ENCODE measurements at regions not wholly inside any gene's neighbourhood (a gene's known extent, or its start where the extent isn't known, plus 50 kb on each side); places are given as distances from the start of the nearest gene placed in this dataset.

DNA sequence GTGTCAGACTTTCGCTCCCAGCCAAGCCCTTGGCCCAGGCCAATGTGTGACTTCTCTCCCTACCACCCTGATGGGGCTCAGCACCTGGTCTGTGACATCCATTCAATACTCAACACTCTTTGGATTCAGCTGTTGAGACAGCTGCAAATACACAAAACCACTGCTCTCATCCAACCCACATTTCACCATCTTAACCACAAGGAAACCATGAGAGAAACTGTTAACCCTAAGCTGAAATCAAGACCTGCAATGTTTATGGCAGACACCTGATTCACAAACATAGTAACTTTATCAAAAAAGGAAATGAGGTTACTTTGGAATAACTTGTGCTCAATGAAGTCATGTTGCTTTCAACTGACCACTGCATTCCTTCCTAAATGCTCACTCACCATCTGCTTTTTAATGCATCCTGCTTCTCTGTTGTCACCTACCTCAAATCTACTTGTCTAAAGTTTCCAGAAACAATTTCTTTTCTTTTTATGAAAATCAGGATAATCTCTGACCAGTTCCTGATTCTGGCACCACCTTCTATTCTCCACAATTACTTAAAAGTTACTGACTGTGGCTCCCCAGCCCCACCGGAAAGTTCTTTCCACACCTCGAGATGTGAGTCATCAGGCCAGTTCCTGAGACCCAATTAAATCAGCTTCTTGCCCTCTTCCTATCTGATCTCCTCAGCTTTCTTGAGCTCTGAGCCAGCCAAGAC is 88.2 kb downstream of the NOG start:
- no peaks in the 10 kb centered on the region for H3K9me3 ChIP-seq
- H3K27ac ChIP-seq: no peak overlapping the region
- peaks cover 0 to 32% of the 10 kb centered on the region in 2 donors for H3K27me3 ChIP-seq
- no peak for DNase-seq (ENCODE audit: low spot score in 2 of 2)
- H3K4me1 ChIP-seq: peaks cover 0 to 11% (median 2%) of the 10 kb centered on the region in 4 donors
- WGBS, 2 donors: 72 to 73% methylated on average over 3 of the region's 3 CpGs
- no peak overlapping the region for H3K4me3 ChIP-seq
- TF ChIP-seq EP300 (IDR thresholded peaks at IDR 0.05): no peak
- TF ChIP-seq, protein P1, sequence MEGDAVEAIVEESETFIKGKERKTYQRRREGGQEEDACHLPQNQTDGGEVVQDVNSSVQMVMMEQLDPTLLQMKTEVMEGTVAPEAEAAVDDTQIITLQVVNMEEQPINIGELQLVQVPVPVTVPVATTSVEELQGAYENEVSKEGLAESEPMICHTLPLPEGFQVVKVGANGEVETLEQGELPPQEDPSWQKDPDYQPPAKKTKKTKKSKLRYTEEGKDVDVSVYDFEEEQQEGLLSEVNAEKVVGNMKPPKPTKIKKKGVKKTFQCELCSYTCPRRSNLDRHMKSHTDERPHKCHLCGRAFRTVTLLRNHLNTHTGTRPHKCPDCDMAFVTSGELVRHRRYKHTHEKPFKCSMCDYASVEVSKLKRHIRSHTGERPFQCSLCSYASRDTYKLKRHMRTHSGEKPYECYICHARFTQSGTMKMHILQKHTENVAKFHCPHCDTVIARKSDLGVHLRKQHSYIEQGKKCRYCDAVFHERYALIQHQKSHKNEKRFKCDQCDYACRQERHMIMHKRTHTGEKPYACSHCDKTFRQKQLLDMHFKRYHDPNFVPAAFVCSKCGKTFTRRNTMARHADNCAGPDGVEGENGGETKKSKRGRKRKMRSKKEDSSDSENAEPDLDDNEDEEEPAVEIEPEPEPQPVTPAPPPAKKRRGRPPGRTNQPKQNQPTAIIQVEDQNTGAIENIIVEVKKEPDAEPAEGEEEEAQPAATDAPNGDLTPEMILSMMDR (IDR thresholded peaks at IDR 0.05): no peak
- no peak for TF ChIP-seq POLR2A (IDR thresholded peaks at IDR 0.05)
- H3K36me3 ChIP-seq: no peaks in the 10 kb centered on the region

DNA sequence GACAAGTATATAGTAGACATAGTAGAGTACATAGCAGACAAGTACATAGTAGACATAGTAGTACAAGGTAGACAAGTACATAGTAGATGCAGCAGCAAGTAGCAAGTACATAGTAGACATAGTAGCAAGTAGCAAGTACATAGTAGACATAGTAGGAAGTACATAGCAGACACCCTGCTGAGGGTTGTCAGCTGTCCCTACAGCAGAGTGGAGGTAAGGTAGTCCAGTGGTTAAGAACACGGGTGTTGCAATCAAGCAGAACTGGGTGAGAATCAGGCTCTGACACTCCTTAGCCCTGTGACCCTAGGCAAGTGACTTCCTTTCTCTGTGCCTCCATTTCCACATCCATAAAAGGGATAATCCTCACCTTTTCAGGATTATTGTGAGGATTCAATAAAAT is 94.7 kb downstream of the NOG start:
- TF ChIP-seq, protein P1 (IDR thresholded peaks at IDR 0.05): no peak
- TF ChIP-seq EP300 (IDR thresholded peaks at IDR 0.05) (no peak), POLR2A (IDR thresholded peaks at IDR 0.05) (no peak)
- Histone ChIP-seq H3K9me3 (no peaks in the 10 kb centered on the region), H3K36me3 (no peaks in the 10 kb centered on the region), H3K4me1 (no peaks in the 10 kb centered on the region), H3K4me3 (no peak overlapping the region), H3K27me3 (no peaks in the 10 kb centered on the region), H3K27ac (no peak overlapping the region)
- no peak for DNase-seq (ENCODE audit: low spot score in 2 of 2)
- 81 to 86% methylated on average over 1 of the region's 1 CpG for WGBS, 2 donors

DNA sequence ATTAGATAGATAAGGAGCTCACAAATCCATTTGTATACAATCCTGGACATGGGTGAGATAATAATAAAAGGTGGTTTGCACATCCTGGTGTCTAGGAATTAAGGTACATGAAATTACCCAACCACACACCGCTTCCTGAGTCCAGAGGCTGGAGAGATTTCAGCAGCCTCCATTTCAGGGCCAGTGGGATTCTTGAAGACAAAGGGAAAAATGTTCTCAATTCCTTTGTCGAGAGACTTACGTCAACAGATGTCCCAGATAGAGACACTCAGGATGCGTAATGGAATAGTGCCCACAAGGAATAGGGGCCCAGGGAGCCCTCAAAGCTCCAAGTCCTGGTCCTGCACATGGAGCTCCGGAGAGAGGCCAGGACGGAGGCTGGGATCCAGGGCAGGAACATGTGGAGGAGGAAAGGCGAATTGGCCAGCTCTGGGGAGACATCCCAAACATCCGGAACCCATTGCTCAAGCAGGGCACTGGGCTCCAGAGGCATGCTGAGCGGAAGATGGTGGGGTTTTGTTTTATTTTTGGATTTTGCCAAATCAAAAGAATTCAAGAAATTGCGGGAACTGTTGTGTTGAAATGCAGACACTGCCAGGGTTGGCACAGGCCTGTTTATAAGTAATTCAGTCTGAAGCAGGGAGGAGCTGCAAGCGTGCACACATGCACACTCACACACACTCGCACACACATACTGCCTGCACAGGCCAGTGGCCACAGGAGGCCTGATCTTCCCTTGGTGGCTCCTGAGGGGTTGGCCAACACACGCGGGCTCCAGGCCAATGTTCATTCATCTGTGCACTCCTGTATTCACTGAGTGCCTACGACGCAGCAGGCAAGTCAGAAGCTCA is 97.2 kb downstream of the NOG start:
- DNase-seq (ENCODE audit: low spot score in 2 of 2): no peak
- no peak overlapping the region for H3K27ac ChIP-seq
- WGBS, 2 donors: 87 to 88% methylated on average over 16 of the region's 16 CpGs

DNA sequence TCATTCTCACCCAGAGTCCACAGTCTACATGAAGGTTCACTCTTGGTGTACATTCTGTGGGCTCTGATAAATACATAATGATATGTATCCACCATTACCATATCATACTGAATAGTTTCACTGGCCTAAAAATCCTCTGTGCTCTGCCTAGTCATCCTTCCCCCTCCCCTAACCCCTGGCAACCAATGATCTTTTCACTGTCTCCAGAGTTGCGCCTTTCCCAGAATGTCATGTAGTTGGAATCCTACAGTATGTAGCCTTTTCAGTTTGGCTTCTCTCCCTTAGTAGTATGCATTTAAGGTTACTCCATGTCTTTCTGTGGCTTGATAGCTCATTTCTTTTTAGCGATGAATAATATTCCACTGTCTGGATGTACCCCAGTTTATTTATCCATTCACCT is 101.3 kb downstream of the NOG start:
- Histone ChIP-seq H3K4me3 (no peak overlapping the region), H3K27ac (no peak overlapping the region), H3K27me3 (no peaks in the 10 kb centered on the region), H3K4me1 (no peaks in the 10 kb centered on the region), H3K9me3 (no peaks in the 10 kb centered on the region), H3K36me3 (no peaks in the 10 kb centered on the region)
- DNase-seq (ENCODE audit: low spot score in 2 of 2): no peak
- WGBS, 2 donors: 92 to 95% methylated on average over 2 of the region's 2 CpGs
- TF ChIP-seq, protein P1 (IDR thresholded peaks at IDR 0.05): no peak
- TF ChIP-seq EP300 (IDR thresholded peaks at IDR 0.05) (no peak), POLR2A (IDR thresholded peaks at IDR 0.05) (no peak)

More for the DNA sequence above, 97.2 kb downstream of the NOG start:
- H3K9me3 ChIP-seq: no peaks in the 10 kb centered on the region
- TF ChIP-seq POLR2A (IDR thresholded peaks at IDR 0.05): no peak
- no peak for TF ChIP-seq EP300 (IDR thresholded peaks at IDR 0.05)
- H3K36me3 ChIP-seq: no peaks in the 10 kb centered on the region
- H3K4me1 ChIP-seq: no peaks in the 10 kb centered on the region
- H3K27me3 ChIP-seq: no peaks in the 10 kb centered on the region
- no peak overlapping the region for H3K4me3 ChIP-seq

DNA sequence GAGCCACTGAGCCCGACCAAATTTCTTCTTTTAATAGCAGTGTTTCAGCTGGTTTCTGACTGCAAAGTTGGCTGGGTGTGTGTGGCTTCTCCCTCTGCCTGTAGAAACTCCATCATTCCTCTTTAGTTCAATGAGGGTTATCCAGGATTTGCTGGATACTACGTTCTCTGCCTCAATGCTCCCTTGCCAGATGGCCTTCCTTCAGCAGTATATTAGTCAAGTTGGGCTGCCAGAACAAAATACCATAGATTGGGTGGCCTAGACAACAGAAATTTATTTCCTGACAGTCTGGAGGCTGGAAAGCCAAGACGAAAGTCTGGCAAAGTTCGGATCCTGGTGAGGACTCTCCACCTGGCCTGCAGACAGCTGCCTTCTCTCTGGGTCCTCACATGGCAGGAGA is 103.7 kb downstream of the NOG start:
- no peak for DNase-seq (ENCODE audit: low spot score in 2 of 2)
- no peaks in the 10 kb centered on the region for H3K4me1 ChIP-seq
- no peaks in the 10 kb centered on the region for H3K27me3 ChIP-seq
- TF ChIP-seq POLR2A (IDR thresholded peaks at IDR 0.05) (no peak), EP300 (IDR thresholded peaks at IDR 0.05) (no peak)
- TF ChIP-seq, protein P1 (IDR thresholded peaks at IDR 0.05): no peak
- 77 to 82% methylated on average over 4 of the region's 4 CpGs for WGBS, 2 donors
- no peak overlapping the region for H3K4me3 ChIP-seq
- no peaks in the 10 kb centered on the region for H3K36me3 ChIP-seq
- no peak overlapping the region for H3K27ac ChIP-seq
- no peaks in the 10 kb centered on the region for H3K9me3 ChIP-seq

Measured in tibial nerve (tissue), 4 donors.